GM12878 (cell line): ENCODE measurements at regions not wholly inside any gene's neighbourhood (a gene's known extent, or its start where the extent isn't known, plus 50 kb on each side); places are given as distances from the start of the nearest gene placed in this dataset.

ENCODE experiments used
- ATAC-seq: fragments of 200-7000 bp; cut with Tn5 transposase; 3 replicates; pipeline ENCODE4 v1.9.1; 2020; ENCODE audit warnings: mild to moderate bottlenecking, moderate library complexity
- BruUV-seq: library from RNA; stranded (reverse); fragments of 400-500 nt; replicated peaks from 2 replicates; lab custom pipeline; 2021; lab: Mats Ljungman, UMichigan
- CTCF ChIA-PET: fragments of 300-600 bp; sonication (Branson Sonifier 250); formaldehyde crosslinking; extraction: SDS; loops from one replicate; lab custom pipeline; 2021; ENCODE audit warnings: inconsistent platforms; lab: Yijun Ruan, JAX
- POLR2A ChIA-PET: fragments of 350-600 bp; formaldehyde crosslinking; extraction: SDS; loops from one replicate; lab custom pipeline; 2021; ENCODE audit warnings: inconsistent platforms; lab: Charles Lee
- RAD21 ChIA-PET: fragments of 300-600 bp; sonication (Branson Sonifier 250); formaldehyde crosslinking; loops from one replicate; lab custom pipeline; 2023; ENCODE audit warnings: antibody characterized with exemption; ENCODE audit not compliant: unreplicated experiment; lab: Charles Lee
- SMC1A ChIA-PET: fragments of 300-600 bp; sonication (Branson Sonifier 250); formaldehyde crosslinking; loops from one replicate; lab custom pipeline; 2023; ENCODE audit not compliant: unreplicated experiment, uncharacterized antibody; lab: Charles Lee
- DNase-seq: peaks from one replicate; pipeline ENCODE4 v3.0.0-alpha.2; 2011; ENCODE audit warnings: low read depth, low spot score
- FAIRE-seq: peaks from 3 replicates; lab custom pipeline; 2011; peaks lifted over from hg19 to GRCh38; lab: Jason Lieb, UNC
- H2AFZ ChIP-seq: 2 replicates; pipeline ENCODE4 v1.6.0; 2011; ENCODE audit warnings: low read depth, low read length, control low read depth; ENCODE audit not compliant: control insufficient read depth
- H3K27ac ChIP-seq: 2 replicates; pipeline ENCODE4 v1.5.1; 2011; ENCODE audit warnings: control low read depth; ENCODE audit not compliant: control insufficient read depth, insufficient read depth
- H3K27me3 ChIP-seq, 2 experiments: replicated peaks in 1 of 2; 2 replicates each; pipeline versions ENCODE4 v1.6.0 to v1.6.1; 2011; ENCODE audit warnings: low read length in 1 of 2; ENCODE audit not compliant: control insufficient read depth in 2 of 2, insufficient read depth in 2 of 2
- H3K36me3 ChIP-seq, 2 experiments: 2 replicates each; pipeline ENCODE4 v1.5.1; 2011; ENCODE audit warnings: low read length in 1 of 2; ENCODE audit not compliant: control insufficient read depth in 2 of 2, insufficient read depth in 2 of 2
- H3K4me1 ChIP-seq: 2 replicates; pipeline ENCODE4 v1.6.1; 2011; ENCODE audit warnings: mild to moderate bottlenecking, low read length, moderate library complexity, mixed read lengths; ENCODE audit not compliant: control insufficient read depth, insufficient read depth
- H3K4me2 ChIP-seq: 2 replicates; pipeline ENCODE4 v1.6.0; 2011; ENCODE audit warnings: control low read depth; ENCODE audit not compliant: control insufficient read depth, insufficient read depth
- H3K4me3 ChIP-seq: fragments of 200-600 bp; sonication (generic); 2 replicates; pipeline ENCODE4 v1.5.1; 2016
- H3K79me2 ChIP-seq: 2 replicates; pipeline ENCODE4 v1.6.0; 2011; ENCODE audit warnings: low read length; ENCODE audit not compliant: control insufficient read depth, insufficient read depth
- H3K9ac ChIP-seq: 2 replicates; pipeline ENCODE4 v1.8.0; 2011; ENCODE audit warnings: low read length, control low read depth, mixed read lengths; ENCODE audit not compliant: control insufficient read depth, insufficient read depth
- H3K9me3 ChIP-seq: replicated peaks from 3 replicates; pipeline ENCODE4 v1.5.1; 2011; ENCODE audit warnings: mild to moderate bottlenecking, low read length; ENCODE audit not compliant: control insufficient read depth, insufficient read depth
- H4K20me1 ChIP-seq: 2 replicates; pipeline ENCODE4 v1.6.0; 2011; ENCODE audit not compliant: control insufficient read depth, insufficient read depth
- ETV6 ChIP-seq, 2 experiments: fragments of 450-650 bp in 1 of 2; IDR thresholded peaks in 1 of 2; conservative IDR thresholded peaks in 1 of 2; 2 replicates each; pipeline ENCODE4 v1.6.1; 2014; ENCODE audit warnings: antibody characterized with exemption in 1 of 2, borderline replicate concordance in 1 of 2, low read depth in 1 of 2, mild to moderate bottlenecking in 1 of 2, moderate library complexity in 1 of 2
- FOXM1 ChIP-seq: IDR thresholded peaks from 2 replicates; pipeline ENCODE4 v1.6.1; 2012; ENCODE audit warnings: low read depth, mild to moderate bottlenecking, inconsistent platforms, low read length, moderate library complexity
- LARP7 ChIP-seq: fragments of 450-650 bp; IDR thresholded peaks from 2 replicates; pipeline ENCODE4 v1.6.1; 2017; ENCODE audit warnings: mild to moderate bottlenecking
- MEF2B ChIP-seq: fragments of 450-650 bp; IDR thresholded peaks from 2 replicates; pipeline ENCODE4 v1.6.1; 2018; ENCODE audit warnings: mild to moderate bottlenecking, moderate library complexity; ENCODE audit not compliant: partially characterized antibody, poor library complexity, severe bottlenecking
- MTA2 ChIP-seq: fragments of 450-650 bp; IDR thresholded peaks from 2 replicates; pipeline ENCODE4 v1.6.1; 2016; ENCODE audit warnings: low read depth, mild to moderate bottlenecking, moderate library complexity
- NFIC ChIP-seq: IDR thresholded peaks from 2 replicates; pipeline ENCODE4 v1.6.1; 2012; ENCODE audit warnings: low read depth, mild to moderate bottlenecking, inconsistent platforms, low read length, moderate library complexity
- NFYB ChIP-seq: IDR thresholded peaks from 2 replicates; pipeline ENCODE4 v1.6.1; 2011; ENCODE audit warnings: low read depth, mild to moderate bottlenecking, low read length, improper control_type of control experiment, moderate library complexity; ENCODE audit not compliant: insufficient read depth
- RB1 ChIP-seq: fragments of 450-650 bp; formaldehyde crosslinking; IDR thresholded peaks from 2 replicates; pipeline ENCODE4 v1.6.1; 2017; ENCODE audit warnings: mild to moderate bottlenecking, borderline replicate concordance
- SMC3 ChIP-seq: IDR thresholded peaks from 2 replicates; pipeline ENCODE4 v1.6.1; 2011; ENCODE audit warnings: low read length, improper control_type of control experiment, borderline replicate concordance
- TAF1 ChIP-seq: IDR thresholded peaks from 2 replicates; pipeline ENCODE4 v1.6.1; 2011; ENCODE audit warnings: mild to moderate bottlenecking, low read depth, low read length, borderline replicate concordance
- ZNF24 ChIP-seq: fragments of 450-650 bp; IDR thresholded peaks from 2 replicates; pipeline ENCODE4 v1.6.1; 2017; ENCODE audit warnings: antibody characterized with exemption, mild to moderate bottlenecking
- ZZZ3 ChIP-seq: IDR thresholded peaks from 2 replicates; pipeline ENCODE4 v1.6.1; 2011; ENCODE audit warnings: low read depth; ENCODE audit not compliant: control insufficient read depth, insufficient read length
- WGBS: methylation state at CpG from one replicate; pipeline ENCODE4 v1.1.6; 2016; ENCODE audit warnings: low lambda C conversion rate; ENCODE audit not compliant: insufficient replicate concordance, insufficient coverage; ENCODE audit errors: missing lambda C conversion rate; 5-methylcytosine and 5-hydroxymethylcytosine counted together
- in situ Hi-C: fragments of 300-500 bp; cut with MboI; formaldehyde crosslinking; loops from 9 replicates; pipeline ENCODE4 v1.14.3; 2018; ENCODE audit warnings: mixed read lengths
- intact Hi-C: fragments of 100-400 bp; cut with micrococcal nuclease; formaldehyde crosslinking; loops from one replicate; pipeline ENCODE4 v1.14.2; 2022; ENCODE audit not compliant: unreplicated experiment
- TF ChIP-seq, protein P1 (sequence below): IDR thresholded peaks from 2 replicates; pipeline ENCODE4 v1.6.1; 2011; ENCODE audit warnings: low read depth, low read length, improper control_type of control experiment, borderline replicate concordance
- TF ChIP-seq, protein P2 (sequence below): fragments of 450-650 bp; IDR thresholded peaks from 2 replicates; pipeline ENCODE4 v1.6.1; 2017; ENCODE audit warnings: mild to moderate bottlenecking
- TF ChIP-seq, protein P3 (sequence below): fragments of 450-650 bp; IDR thresholded peaks from 2 replicates; pipeline ENCODE4 v1.6.1; 2017; ENCODE audit warnings: low read depth, mild to moderate bottlenecking, moderate library complexity

DNA sequence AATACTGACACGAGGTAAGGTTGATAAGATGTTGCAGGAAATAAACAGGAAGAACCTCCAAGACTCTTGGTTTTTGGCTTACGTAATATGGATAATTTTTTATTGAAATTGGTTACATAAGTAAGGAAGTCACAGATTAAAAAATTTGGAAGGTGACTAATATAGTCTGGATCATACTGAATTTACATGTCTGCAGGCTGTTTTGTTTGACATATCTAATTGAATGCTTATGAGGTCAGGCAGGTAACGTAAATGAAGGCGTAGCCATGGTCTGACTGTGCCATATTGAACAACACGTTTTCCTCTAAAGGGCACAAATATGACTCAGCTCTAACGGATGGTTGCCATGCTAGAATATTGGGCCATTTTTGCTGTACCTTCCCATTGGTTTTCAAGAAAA lies 648.1 kb upstream of the NOVA1 start:
- ATAC-seq (no peak), DNase-seq (no peak), FAIRE-seq (no peak)
- TF ChIP-seq, protein P1, sequence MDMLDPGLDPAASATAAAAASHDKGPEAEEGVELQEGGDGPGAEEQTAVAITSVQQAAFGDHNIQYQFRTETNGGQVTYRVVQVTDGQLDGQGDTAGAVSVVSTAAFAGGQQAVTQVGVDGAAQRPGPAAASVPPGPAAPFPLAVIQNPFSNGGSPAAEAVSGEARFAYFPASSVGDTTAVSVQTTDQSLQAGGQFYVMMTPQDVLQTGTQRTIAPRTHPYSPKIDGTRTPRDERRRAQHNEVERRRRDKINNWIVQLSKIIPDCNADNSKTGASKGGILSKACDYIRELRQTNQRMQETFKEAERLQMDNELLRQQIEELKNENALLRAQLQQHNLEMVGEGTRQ: no peak
- no peak for TF ChIP-seq NFIC
- TF ChIP-seq FOXM1: no peak
- TF ChIP-seq NFYB: no peak
- TF ChIP-seq, protein P2, sequence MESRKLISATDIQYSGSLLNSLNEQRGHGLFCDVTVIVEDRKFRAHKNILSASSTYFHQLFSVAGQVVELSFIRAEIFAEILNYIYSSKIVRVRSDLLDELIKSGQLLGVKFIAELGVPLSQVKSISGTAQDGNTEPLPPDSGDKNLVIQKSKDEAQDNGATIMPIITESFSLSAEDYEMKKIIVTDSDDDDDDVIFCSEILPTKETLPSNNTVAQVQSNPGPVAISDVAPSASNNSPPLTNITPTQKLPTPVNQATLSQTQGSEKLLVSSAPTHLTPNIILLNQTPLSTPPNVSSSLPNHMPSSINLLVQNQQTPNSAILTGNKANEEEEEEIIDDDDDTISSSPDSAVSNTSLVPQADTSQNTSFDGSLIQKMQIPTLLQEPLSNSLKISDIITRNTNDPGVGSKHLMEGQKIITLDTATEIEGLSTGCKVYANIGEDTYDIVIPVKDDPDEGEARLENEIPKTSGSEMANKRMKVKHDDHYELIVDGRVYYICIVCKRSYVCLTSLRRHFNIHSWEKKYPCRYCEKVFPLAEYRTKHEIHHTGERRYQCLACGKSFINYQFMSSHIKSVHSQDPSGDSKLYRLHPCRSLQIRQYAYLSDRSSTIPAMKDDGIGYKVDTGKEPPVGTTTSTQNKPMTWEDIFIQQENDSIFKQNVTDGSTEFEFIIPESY: no peak
- no peak for TF ChIP-seq ETV6 (conservative IDR thresholded peaks at IDR 0.05 in 1 of 2, IDR thresholded peaks at IDR 0.05 in 1 of 2; ENCODE audit: borderline replicate concordance in 1 of 2, low read depth in 1 of 2)
- no peak for TF ChIP-seq LARP7
- no peak for TF ChIP-seq ZNF24
- no peak for TF ChIP-seq RB1
- TF ChIP-seq TAF1: no peak
- TF ChIP-seq MEF2B: no peak
- TF ChIP-seq, protein P3, sequence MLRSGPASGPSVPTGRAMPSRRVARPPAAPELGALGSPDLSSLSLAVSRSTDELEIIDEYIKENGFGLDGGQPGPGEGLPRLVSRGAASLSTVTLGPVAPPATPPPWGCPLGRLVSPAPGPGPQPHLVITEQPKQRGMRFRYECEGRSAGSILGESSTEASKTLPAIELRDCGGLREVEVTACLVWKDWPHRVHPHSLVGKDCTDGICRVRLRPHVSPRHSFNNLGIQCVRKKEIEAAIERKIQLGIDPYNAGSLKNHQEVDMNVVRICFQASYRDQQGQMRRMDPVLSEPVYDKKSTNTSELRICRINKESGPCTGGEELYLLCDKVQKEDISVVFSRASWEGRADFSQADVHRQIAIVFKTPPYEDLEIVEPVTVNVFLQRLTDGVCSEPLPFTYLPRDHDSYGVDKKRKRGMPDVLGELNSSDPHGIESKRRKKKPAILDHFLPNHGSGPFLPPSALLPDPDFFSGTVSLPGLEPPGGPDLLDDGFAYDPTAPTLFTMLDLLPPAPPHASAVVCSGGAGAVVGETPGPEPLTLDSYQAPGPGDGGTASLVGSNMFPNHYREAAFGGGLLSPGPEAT: no peak
- no peak for TF ChIP-seq MTA2
- TF ChIP-seq ZZZ3: no peak
- TF ChIP-seq SMC3: no peak
- CTCF ChIA-PET: no interaction called here
- intact Hi-C loops (no loop called here), in situ Hi-C loops (no loop called here)
- Histone ChIP-seq H3K4me3 (no peak overlapping the region), H3K27ac (no peak overlapping the region), H3K36me3 (no peaks in the 10 kb centered on the region), H3K4me2 (no peak overlapping the region), H3K79me2 (no peaks in the 10 kb centered on the region), H3K9me3 (no peaks in the 10 kb centered on the region), H3K9ac (no peak overlapping the region), H3K27me3 (no peaks in the 10 kb centered on the region), H2AFZ (no peak overlapping the region), H3K4me1 (no peaks in the 10 kb centered on the region), H4K20me1 (no peaks in the 10 kb centered on the region)
- WGBS: 9% methylated on average over 6 of the region's 6 CpGs
- RAD21 ChIA-PET: no interaction called here
- SMC1A ChIA-PET: no interaction called here
- POLR2A ChIA-PET: no interaction called here
- no TSS peak for BruUV-seq
